ENCODE measurements at regions not wholly inside any gene's neighbourhood (a gene's known extent, or its start where the extent isn't known, plus 50 kb on each side); places are given as distances from the start of the nearest gene placed in this dataset.
"Not testable (repeated sequence)": the region's sequence is repeated elsewhere in the genome, so short reads cannot be mapped to it uniquely, and the experiment has no call there.

DNA sequence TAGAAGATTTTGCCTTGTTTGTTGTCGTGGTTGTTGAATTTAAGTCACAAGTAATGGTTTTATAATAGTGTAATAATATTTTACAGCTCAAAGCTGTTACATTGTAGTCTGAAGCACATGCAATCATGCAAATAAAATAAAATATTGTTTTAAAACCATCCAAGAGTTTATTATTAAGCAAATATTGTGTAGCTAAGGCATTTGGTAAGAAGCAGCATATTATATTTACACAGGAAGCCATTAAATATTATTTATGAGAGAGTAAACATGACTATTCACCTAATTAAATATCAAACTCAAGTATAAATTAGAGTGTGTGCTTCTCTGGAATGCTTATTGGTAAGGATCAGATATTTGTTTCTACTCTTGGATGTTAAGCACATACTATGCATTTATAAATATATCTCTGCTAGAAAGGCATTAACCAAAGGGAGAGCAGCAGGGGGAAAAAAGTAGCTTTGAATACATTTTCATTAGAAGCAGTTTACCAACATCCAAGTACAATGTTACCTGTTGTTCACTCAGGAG lies 431.5 kb upstream of the FAM174A start:
- TF ChIP-seq, protein P1, sequence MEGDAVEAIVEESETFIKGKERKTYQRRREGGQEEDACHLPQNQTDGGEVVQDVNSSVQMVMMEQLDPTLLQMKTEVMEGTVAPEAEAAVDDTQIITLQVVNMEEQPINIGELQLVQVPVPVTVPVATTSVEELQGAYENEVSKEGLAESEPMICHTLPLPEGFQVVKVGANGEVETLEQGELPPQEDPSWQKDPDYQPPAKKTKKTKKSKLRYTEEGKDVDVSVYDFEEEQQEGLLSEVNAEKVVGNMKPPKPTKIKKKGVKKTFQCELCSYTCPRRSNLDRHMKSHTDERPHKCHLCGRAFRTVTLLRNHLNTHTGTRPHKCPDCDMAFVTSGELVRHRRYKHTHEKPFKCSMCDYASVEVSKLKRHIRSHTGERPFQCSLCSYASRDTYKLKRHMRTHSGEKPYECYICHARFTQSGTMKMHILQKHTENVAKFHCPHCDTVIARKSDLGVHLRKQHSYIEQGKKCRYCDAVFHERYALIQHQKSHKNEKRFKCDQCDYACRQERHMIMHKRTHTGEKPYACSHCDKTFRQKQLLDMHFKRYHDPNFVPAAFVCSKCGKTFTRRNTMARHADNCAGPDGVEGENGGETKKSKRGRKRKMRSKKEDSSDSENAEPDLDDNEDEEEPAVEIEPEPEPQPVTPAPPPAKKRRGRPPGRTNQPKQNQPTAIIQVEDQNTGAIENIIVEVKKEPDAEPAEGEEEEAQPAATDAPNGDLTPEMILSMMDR (IDR thresholded peaks at IDR 0.05): not testable (repeated sequence)
- not testable (repeated sequence) for TF ChIP-seq POLR2A, POLR2AphosphoS5 (IDR thresholded peaks at IDR 0.05)
